ENCODE measurements at regions not wholly inside any gene's neighbourhood (a gene's known extent, or its start where the extent isn't known, plus 50 kb on each side); places are given as distances from the start of the nearest gene placed in this dataset.

DNA sequence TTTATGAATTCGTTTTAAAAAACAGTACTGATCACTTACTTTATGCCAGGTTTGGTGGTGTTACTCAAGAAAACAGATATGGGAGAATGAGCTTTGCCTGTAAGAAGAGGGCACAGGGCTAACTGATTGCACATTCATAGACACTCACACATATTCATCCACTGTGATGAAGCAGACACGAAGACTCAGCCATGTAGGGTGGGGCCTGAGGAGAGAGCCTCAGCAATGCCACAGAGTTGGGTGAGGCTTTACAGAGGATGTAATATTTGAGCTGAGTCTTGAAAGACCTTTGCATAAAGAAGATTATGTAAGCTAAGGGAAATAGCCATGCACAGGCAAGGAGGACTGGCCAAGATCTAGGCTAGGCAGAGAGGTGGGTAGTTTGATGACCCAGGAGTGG, 472.8 kb downstream of the PSAT1 start:
- TF ChIP-seq CTCF (IDR thresholded peaks at IDR 0.05) = no peak
- no peak for TF ChIP-seq POLR2A (IDR thresholded peaks at IDR 0.05)

Measured in transverse colon (tissue), 3 donors.